ENCODE measurements at regions not wholly inside any gene's neighbourhood (a gene's known extent, or its start where the extent isn't known, plus 50 kb on each side); places are given as distances from the start of the nearest gene placed in this dataset.

- WGBS, 2 donors (ENCODE audit: low coverage in 1 of 2): 57 to 92% methylated on average over 2 of the region's 2 CpGs
- no peak overlapping the region for H3K27ac ChIP-seq
- intact Hi-C loops (cut with DNase I; ENCODE audit: low total_unique reads) (no loop called here), in situ Hi-C loops (cut with MboI; ENCODE audit: low pct_ligation_motif_present in 1 of 4, low pct_unique_long_range_greater_than_20kb in 1 of 4, low sequenced_read_pairs in 3 of 4) (no loop called here)
- no peak for TF ChIP-seq EP300 (IDR thresholded peaks at IDR 0.05; ENCODE audit: low read depth)
- no peak for TF ChIP-seq POLR2AphosphoS5 (IDR thresholded peaks at IDR 0.05)
- no peak for TF ChIP-seq CTCF (IDR thresholded peaks at IDR 0.05)
- no peak for TF ChIP-seq POLR2A (IDR thresholded peaks at IDR 0.05)
- H3K4me3 ChIP-seq: no peak overlapping the region
- H3K9me3 ChIP-seq: no peaks in the 10 kb centered on the region
- H3K36me3 ChIP-seq: no peaks in the 10 kb centered on the region
- DNase-seq: no peak
- H3K27me3 ChIP-seq: no peaks in the 10 kb centered on the region
- H3K4me1 ChIP-seq: peaks cover 0 to 10% (median 3%) of the 10 kb centered on the region in 4 donors
These were observed 153.1 kb upstream of the ELL2 start for GRCh38 chr5:96114736-96115135.

- intact Hi-C loops (cut with DNase I; ENCODE audit: low total_unique reads): no loop called here
- in situ Hi-C loops (cut with MboI; ENCODE audit: low pct_ligation_motif_present in 1 of 4, low pct_unique_long_range_greater_than_20kb in 1 of 4, low sequenced_read_pairs in 3 of 4): no loop called here
- TF ChIP-seq CTCF (IDR thresholded peaks at IDR 0.05) (no peak), POLR2A (IDR thresholded peaks at IDR 0.05) (no peak), POLR2AphosphoS5 (IDR thresholded peaks at IDR 0.05) (no peak), EP300 (IDR thresholded peaks at IDR 0.05; ENCODE audit: low read depth) (no peak)
- H3K36me3 ChIP-seq: no peaks in the 10 kb centered on the region
- H3K4me3 ChIP-seq: no peak overlapping the region
- H3K27ac ChIP-seq: no peak overlapping the region
- no peaks in the 10 kb centered on the region for H3K27me3 ChIP-seq
- DNase-seq: no peak
- 60 to 74% methylated on average over 2 of the region's 2 CpGs for WGBS, 2 donors (ENCODE audit: low coverage in 1 of 2)
- peaks cover 0 to 10% (median 3%) of the 10 kb centered on the region in 4 donors for H3K4me1 ChIP-seq
- H3K9me3 ChIP-seq: no peaks in the 10 kb centered on the region
These were observed 151.7 kb upstream of the ELL2 start for GRCh38 chr5:96113170-96113939.

GRCh38 chr5:96112703-96113102, 151.1 kb upstream of the ELL2 start:
- DNase-seq: no peak
- Histone ChIP-seq H3K4me3 (no peak overlapping the region), H3K9me3 (no peaks in the 10 kb centered on the region), H3K27ac (no peak overlapping the region), H3K27me3 (no peaks in the 10 kb centered on the region), H3K4me1 (peaks cover 0 to 6% (median 2%) of the 10 kb centered on the region in 4 donors), H3K36me3 (no peaks in the 10 kb centered on the region)
- intact Hi-C loops (cut with DNase I; ENCODE audit: low total_unique reads): no loop called here
- no peak for TF ChIP-seq CTCF (IDR thresholded peaks at IDR 0.05)
- no peak for TF ChIP-seq POLR2AphosphoS5 (IDR thresholded peaks at IDR 0.05)
- TF ChIP-seq POLR2A (IDR thresholded peaks at IDR 0.05): no peak
- no peak for TF ChIP-seq EP300 (IDR thresholded peaks at IDR 0.05; ENCODE audit: low read depth)
- WGBS, 2 donors (ENCODE audit: low coverage in 1 of 2): 95% methylated on average over 2 of the region's 2 CpGs; no CpG with 5 or more reads in 1 of the 2 donors
- in situ Hi-C loops (cut with MboI; ENCODE audit: low pct_ligation_motif_present in 1 of 4, low pct_unique_long_range_greater_than_20kb in 1 of 4, low sequenced_read_pairs in 3 of 4): no loop called here

GRCh38 chr5:96112123-96112670, 150.5 kb upstream of the ELL2 start:
- Histone ChIP-seq H3K4me1 (peaks cover 0 to 6% (median 0%) of the 10 kb centered on the region in 4 donors), H3K9me3 (no peaks in the 10 kb centered on the region), H3K27ac (no peak overlapping the region), H3K27me3 (no peaks in the 10 kb centered on the region), H3K4me3 (no peak overlapping the region), H3K36me3 (no peaks in the 10 kb centered on the region)
- no peak for DNase-seq
- TF ChIP-seq EP300 (IDR thresholded peaks at IDR 0.05; ENCODE audit: low read depth): no peak
- peak in 1 of 5 experiments; percentile 7 for TF ChIP-seq CTCF (IDR thresholded peaks at IDR 0.05)
- no peak for TF ChIP-seq POLR2A (IDR thresholded peaks at IDR 0.05)
- no peak for TF ChIP-seq POLR2AphosphoS5 (IDR thresholded peaks at IDR 0.05)
- intact Hi-C loops (cut with DNase I; ENCODE audit: low total_unique reads): no loop called here
- 84 to 94% methylated on average over 1 of the region's 1 CpG for WGBS, 2 donors (ENCODE audit: low coverage in 1 of 2)
- in situ Hi-C loops (cut with MboI; ENCODE audit: low pct_ligation_motif_present in 1 of 4, low pct_unique_long_range_greater_than_20kb in 1 of 4, low sequenced_read_pairs in 3 of 4): no loop called here
